Stomach (tissue), 4 donors: ENCODE measurements at regions not wholly inside any gene's neighbourhood (a gene's known extent, or its start where the extent isn't known, plus 50 kb on each side); places are given as distances from the start of the nearest gene placed in this dataset.

Source experiments
- POLR2A ChIP-seq, 4 donors: fragments of 450-650 bp; IDR thresholded peaks; one replicate each; pipeline ENCODE4 v1.6.1; 2016; ENCODE audit warnings: antibody characterized with exemption in 4 of 4, control low read depth in 2 of 4, mild to moderate bottlenecking in 1 of 4, moderate library complexity in 1 of 4
- POLR2AphosphoS5 ChIP-seq, 3 donors: sonication (generic); formaldehyde crosslinking; IDR thresholded peaks; one replicate each; pipeline ENCODE4 v1.6.1; 2016; ENCODE audit warnings: antibody characterized with exemption in 3 of 3
- TF ChIP-seq, protein P1 (sequence below), 7 experiments: fragments of 450-650 bp in 4 of 7; fragments of 200-600 bp in 3 of 7; sonication (generic) in 3 of 7; IDR thresholded peaks; one replicate each; pipeline ENCODE4 v1.5.1; 2016 to 2019; ENCODE audit warnings: antibody characterized with exemption in 7 of 7, control low read depth in 2 of 7, mild to moderate bottlenecking in 1 of 7

DNA sequence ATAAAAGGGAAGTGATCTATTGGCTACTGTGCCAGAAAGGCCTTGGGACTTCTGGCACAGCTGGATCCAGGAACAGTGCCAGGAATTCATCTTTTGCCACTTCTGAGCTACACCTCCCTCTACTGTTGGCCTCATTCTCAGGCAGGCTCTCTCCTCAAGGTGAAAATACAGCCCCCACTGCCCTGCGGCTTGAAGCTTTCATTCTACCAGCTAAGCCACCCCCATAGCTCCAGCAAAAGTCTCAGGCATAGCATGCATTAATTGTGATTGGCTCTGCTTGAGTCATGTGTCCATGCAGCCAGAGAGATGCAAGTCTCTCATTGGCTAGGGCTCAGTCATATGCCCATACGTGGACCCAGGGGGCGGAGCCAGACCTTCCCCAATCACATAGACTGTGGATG is 142.4 kb downstream of the TPRA1 start:
- TF ChIP-seq, protein P1, sequence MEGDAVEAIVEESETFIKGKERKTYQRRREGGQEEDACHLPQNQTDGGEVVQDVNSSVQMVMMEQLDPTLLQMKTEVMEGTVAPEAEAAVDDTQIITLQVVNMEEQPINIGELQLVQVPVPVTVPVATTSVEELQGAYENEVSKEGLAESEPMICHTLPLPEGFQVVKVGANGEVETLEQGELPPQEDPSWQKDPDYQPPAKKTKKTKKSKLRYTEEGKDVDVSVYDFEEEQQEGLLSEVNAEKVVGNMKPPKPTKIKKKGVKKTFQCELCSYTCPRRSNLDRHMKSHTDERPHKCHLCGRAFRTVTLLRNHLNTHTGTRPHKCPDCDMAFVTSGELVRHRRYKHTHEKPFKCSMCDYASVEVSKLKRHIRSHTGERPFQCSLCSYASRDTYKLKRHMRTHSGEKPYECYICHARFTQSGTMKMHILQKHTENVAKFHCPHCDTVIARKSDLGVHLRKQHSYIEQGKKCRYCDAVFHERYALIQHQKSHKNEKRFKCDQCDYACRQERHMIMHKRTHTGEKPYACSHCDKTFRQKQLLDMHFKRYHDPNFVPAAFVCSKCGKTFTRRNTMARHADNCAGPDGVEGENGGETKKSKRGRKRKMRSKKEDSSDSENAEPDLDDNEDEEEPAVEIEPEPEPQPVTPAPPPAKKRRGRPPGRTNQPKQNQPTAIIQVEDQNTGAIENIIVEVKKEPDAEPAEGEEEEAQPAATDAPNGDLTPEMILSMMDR (IDR thresholded peaks at IDR 0.05): no peak
- no peak for TF ChIP-seq POLR2A (IDR thresholded peaks at IDR 0.05)
- TF ChIP-seq POLR2AphosphoS5 (IDR thresholded peaks at IDR 0.05): no peak
